GM12878 (cell line): ENCODE measurements at regions not wholly inside any gene's neighbourhood (a gene's known extent, or its start where the extent isn't known, plus 50 kb on each side); places are given as distances from the start of the nearest gene placed in this dataset.

Source experiments
- ATAC-seq: fragments of 200-7000 bp; cut with Tn5 transposase; 3 replicates; pipeline ENCODE4 v1.9.1; 2020; ENCODE audit warnings: mild to moderate bottlenecking, moderate library complexity
- BruUV-seq: library from RNA; stranded (reverse); fragments of 400-500 nt; replicated peaks from 2 replicates; lab custom pipeline; 2021; lab: Mats Ljungman, UMichigan
- CTCF ChIA-PET: fragments of 300-600 bp; sonication (Branson Sonifier 250); formaldehyde crosslinking; extraction: SDS; loops from one replicate; lab custom pipeline; 2021; ENCODE audit warnings: inconsistent platforms; lab: Yijun Ruan, JAX
- POLR2A ChIA-PET: fragments of 350-600 bp; formaldehyde crosslinking; extraction: SDS; loops from one replicate; lab custom pipeline; 2021; ENCODE audit warnings: inconsistent platforms; lab: Charles Lee
- RAD21 ChIA-PET: fragments of 300-600 bp; sonication (Branson Sonifier 250); formaldehyde crosslinking; loops from one replicate; lab custom pipeline; 2023; ENCODE audit warnings: antibody characterized with exemption; ENCODE audit not compliant: unreplicated experiment; lab: Charles Lee
- SMC1A ChIA-PET: fragments of 300-600 bp; sonication (Branson Sonifier 250); formaldehyde crosslinking; loops from one replicate; lab custom pipeline; 2023; ENCODE audit not compliant: unreplicated experiment, uncharacterized antibody; lab: Charles Lee
- DNase-seq: peaks from one replicate; pipeline ENCODE4 v3.0.0-alpha.2; 2011; ENCODE audit warnings: low read depth, low spot score
- FAIRE-seq: peaks from 3 replicates; lab custom pipeline; 2011; peaks lifted over from hg19 to GRCh38; lab: Jason Lieb, UNC
- H2AFZ ChIP-seq: 2 replicates; pipeline ENCODE4 v1.6.0; 2011; ENCODE audit warnings: low read depth, low read length, control low read depth; ENCODE audit not compliant: control insufficient read depth
- H3K27ac ChIP-seq: 2 replicates; pipeline ENCODE4 v1.5.1; 2011; ENCODE audit warnings: control low read depth; ENCODE audit not compliant: control insufficient read depth, insufficient read depth
- H3K27me3 ChIP-seq, 2 experiments: replicated peaks in 1 of 2; 2 replicates each; pipeline versions ENCODE4 v1.6.0 to v1.6.1; 2011; ENCODE audit warnings: low read length in 1 of 2; ENCODE audit not compliant: control insufficient read depth in 2 of 2, insufficient read depth in 2 of 2
- H3K36me3 ChIP-seq, 2 experiments: 2 replicates each; pipeline ENCODE4 v1.5.1; 2011; ENCODE audit warnings: low read length in 1 of 2; ENCODE audit not compliant: control insufficient read depth in 2 of 2, insufficient read depth in 2 of 2
- H3K4me1 ChIP-seq: 2 replicates; pipeline ENCODE4 v1.6.1; 2011; ENCODE audit warnings: mild to moderate bottlenecking, low read length, moderate library complexity, mixed read lengths; ENCODE audit not compliant: control insufficient read depth, insufficient read depth
- H3K4me2 ChIP-seq: 2 replicates; pipeline ENCODE4 v1.6.0; 2011; ENCODE audit warnings: control low read depth; ENCODE audit not compliant: control insufficient read depth, insufficient read depth
- H3K4me3 ChIP-seq: fragments of 200-600 bp; sonication (generic); 2 replicates; pipeline ENCODE4 v1.5.1; 2016
- H3K79me2 ChIP-seq: 2 replicates; pipeline ENCODE4 v1.6.0; 2011; ENCODE audit warnings: low read length; ENCODE audit not compliant: control insufficient read depth, insufficient read depth
- H3K9ac ChIP-seq: 2 replicates; pipeline ENCODE4 v1.8.0; 2011; ENCODE audit warnings: low read length, control low read depth, mixed read lengths; ENCODE audit not compliant: control insufficient read depth, insufficient read depth
- H3K9me3 ChIP-seq: replicated peaks from 3 replicates; pipeline ENCODE4 v1.5.1; 2011; ENCODE audit warnings: mild to moderate bottlenecking, low read length; ENCODE audit not compliant: control insufficient read depth, insufficient read depth
- H4K20me1 ChIP-seq: 2 replicates; pipeline ENCODE4 v1.6.0; 2011; ENCODE audit not compliant: control insufficient read depth, insufficient read depth
- CBX5 ChIP-seq: sonication (generic); IDR thresholded peaks from 2 replicates; pipeline ENCODE4 v1.6.1; 2016; ENCODE audit warnings: low read depth, moderate library complexity, mild to moderate bottlenecking, inconsistent platforms
- DPF2 ChIP-seq: fragments of 450-650 bp; IDR thresholded peaks from 2 replicates; pipeline ENCODE4 v1.6.1; 2017; ENCODE audit warnings: mild to moderate bottlenecking
- HCFC1 ChIP-seq: fragments of 150-350 bp; IDR thresholded peaks from 2 replicates; pipeline ENCODE4 v1.6.1; 2014; ENCODE audit warnings: low read length
- IKZF2 ChIP-seq, 2 experiments: fragments of 450-650 bp; IDR thresholded peaks; 2 replicates each; pipeline ENCODE4 v1.6.1; 2017; ENCODE audit warnings: mild to moderate bottlenecking in 2 of 2, moderate library complexity in 2 of 2
- KLF5 ChIP-seq: fragments of 450-650 bp; IDR thresholded peaks from 2 replicates; pipeline ENCODE4 v1.6.1; 2014; ENCODE audit warnings: mild to moderate bottlenecking; ENCODE audit not compliant: partially characterized antibody
- MEF2A ChIP-seq: IDR thresholded peaks from 2 replicates; pipeline ENCODE4 v1.6.1; 2011; ENCODE audit warnings: low read depth, mild to moderate bottlenecking, low read length, moderate library complexity; ENCODE audit not compliant: insufficient read depth
- MYC ChIP-seq: IDR thresholded peaks from 2 replicates; pipeline ENCODE4 v1.6.1; 2011; ENCODE audit warnings: mild to moderate bottlenecking, low read length, moderate library complexity, inconsistent platforms; ENCODE audit not compliant: insufficient read depth, insufficient replicate concordance, insufficient read length, severe bottlenecking
- NR2F1 ChIP-seq: fragments of 450-650 bp; conservative IDR thresholded peaks from 2 replicates; pipeline ENCODE4 v1.6.1; 2017; ENCODE audit warnings: mild to moderate bottlenecking
- POLR2AphosphoS2 ChIP-seq: IDR thresholded peaks from 2 replicates; pipeline ENCODE4 v1.6.1; 2011; ENCODE audit warnings: low read depth, mild to moderate bottlenecking, low read length, improper control_type of control experiment, moderate library complexity
- POLR2AphosphoS5 ChIP-seq: IDR thresholded peaks from 2 replicates; pipeline ENCODE4 v1.6.1; 2011; ENCODE audit warnings: mild to moderate bottlenecking, low read length, inconsistent platforms
- RUNX3 ChIP-seq: IDR thresholded peaks from 2 replicates; pipeline ENCODE4 v1.6.1; 2012; ENCODE audit warnings: low read length, inconsistent platforms
- USF1 ChIP-seq: IDR thresholded peaks from 2 replicates; pipeline ENCODE4 v1.6.1; 2011; ENCODE audit warnings: borderline replicate concordance, low read depth, mild to moderate bottlenecking, moderate library complexity, mixed read lengths, low read length; ENCODE audit not compliant: insufficient read depth; ENCODE audit errors: extremely low read length
- WRNIP1 ChIP-seq: IDR thresholded peaks from 2 replicates; pipeline ENCODE4 v1.6.1; 2011; ENCODE audit warnings: low read depth, low read length, improper control_type of control experiment, borderline replicate concordance
- WGBS: methylation state at CpG from one replicate; pipeline ENCODE4 v1.1.6; 2016; ENCODE audit warnings: low lambda C conversion rate; ENCODE audit not compliant: insufficient replicate concordance, insufficient coverage; ENCODE audit errors: missing lambda C conversion rate; 5-methylcytosine and 5-hydroxymethylcytosine counted together
- in situ Hi-C: fragments of 300-500 bp; cut with MboI; formaldehyde crosslinking; loops from 9 replicates; pipeline ENCODE4 v1.14.3; 2018; ENCODE audit warnings: mixed read lengths
- intact Hi-C: fragments of 100-400 bp; cut with micrococcal nuclease; formaldehyde crosslinking; loops from one replicate; pipeline ENCODE4 v1.14.2; 2022; ENCODE audit not compliant: unreplicated experiment

- TF ChIP-seq POLR2AphosphoS5 (no peak), HCFC1 (no peak), RUNX3 (no peak), NR2F1 (no peak), USF1 (no peak)
These were observed 288.4 kb downstream of the KLHL4 start (continued) for GRCh38 chrX:87805829-87806490.

- no peaks in the 10 kb centered on the region for H3K27me3 ChIP-seq
- 46% methylated on average over 22 of the region's 35 CpGs for WGBS
- intact Hi-C loops (no loop called here), in situ Hi-C loops (no loop called here)
- CTCF ChIA-PET = no interaction called here
- no peaks in the 10 kb centered on the region for H4K20me1 ChIP-seq
- TF ChIP-seq IKZF2 (IDR thresholded peaks at IDR 0.05) (no peak), MYC (no peak), DPF2 (no peak), KLF5 (no peak), WRNIP1 (no peak), POLR2AphosphoS2 (no peak), CBX5 (no peak), MEF2A (no peak)
- ATAC-seq = no peak
- no peak overlapping the region for H2AFZ ChIP-seq
- H3K4me3 ChIP-seq = no peak overlapping the region
- no TSS peak for BruUV-seq
- SMC1A ChIA-PET = no interaction called here
- H3K27ac ChIP-seq = no peak overlapping the region
- no peak for DNase-seq
- no peak for FAIRE-seq
- no peaks in the 10 kb centered on the region for H3K79me2 ChIP-seq
- RAD21 ChIA-PET = no interaction called here
- POLR2A ChIA-PET = no interaction called here
- H3K36me3 ChIP-seq = no peaks in the 10 kb centered on the region
- H3K4me2 ChIP-seq = no peak overlapping the region
- no peaks in the 10 kb centered on the region for H3K4me1 ChIP-seq
- H3K9me3 ChIP-seq = no peaks in the 10 kb centered on the region
- no peak overlapping the region for H3K9ac ChIP-seq
These were observed 291.1 kb downstream of the KLHL4 start for GRCh38 chrX:87808576-87809243.
